HG03060 (cell line): ENCODE measurements at regions not wholly inside any gene's neighbourhood (a gene's known extent, or its start where the extent isn't known, plus 50 kb on each side); places are given as distances from the start of the nearest gene placed in this dataset.

Experiments used
- ATAC-seq: cut with Tn5 transposase; IDR thresholded peaks from one replicate; pipeline ENCODE4 v1.9.1; 2021; ENCODE audit warnings: low read depth, moderate number of reproducible peaks; ENCODE audit not compliant: unreplicated experiment

DNA sequence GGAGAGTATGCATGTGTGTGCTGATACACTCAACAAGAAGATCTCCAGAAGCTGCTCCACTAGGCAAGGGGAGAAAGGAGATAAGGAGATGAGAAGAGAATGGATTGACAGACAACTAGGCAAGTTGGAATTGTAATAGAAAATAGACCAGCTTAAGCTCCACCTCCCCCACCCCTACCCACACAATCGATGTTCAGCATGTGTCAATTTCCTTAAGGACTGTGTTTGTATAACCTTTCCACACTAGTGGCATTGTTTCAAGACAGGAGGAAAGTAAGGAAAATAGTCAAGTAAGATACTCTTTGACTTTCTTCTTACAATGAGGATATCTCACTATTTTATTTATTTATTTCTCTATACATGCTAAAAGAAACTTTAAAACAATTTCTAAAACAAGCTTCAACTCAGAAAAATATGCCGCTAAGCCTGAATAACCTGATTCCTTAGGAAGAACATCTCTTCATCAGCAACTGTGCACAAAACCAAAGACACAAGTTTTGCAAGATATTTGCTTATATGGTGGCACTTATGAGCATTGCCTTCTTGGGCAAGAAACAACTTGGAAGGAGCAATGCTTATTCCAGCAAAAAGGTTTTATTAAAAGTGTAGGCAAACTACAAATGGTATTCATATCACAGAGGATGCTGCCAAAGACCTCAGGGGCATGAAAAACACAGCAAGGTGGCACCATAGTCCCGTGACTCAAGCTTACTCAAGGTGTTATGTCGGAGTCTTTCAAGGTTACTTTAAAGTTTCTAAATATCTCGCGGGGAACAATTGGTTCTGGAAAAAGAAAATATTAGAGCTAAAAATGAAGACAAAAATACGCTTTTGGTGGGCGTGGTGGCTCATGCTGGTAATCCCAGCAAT is 249.1 kb downstream of the COL12A1 start:
- no peak for ATAC-seq

DNA sequence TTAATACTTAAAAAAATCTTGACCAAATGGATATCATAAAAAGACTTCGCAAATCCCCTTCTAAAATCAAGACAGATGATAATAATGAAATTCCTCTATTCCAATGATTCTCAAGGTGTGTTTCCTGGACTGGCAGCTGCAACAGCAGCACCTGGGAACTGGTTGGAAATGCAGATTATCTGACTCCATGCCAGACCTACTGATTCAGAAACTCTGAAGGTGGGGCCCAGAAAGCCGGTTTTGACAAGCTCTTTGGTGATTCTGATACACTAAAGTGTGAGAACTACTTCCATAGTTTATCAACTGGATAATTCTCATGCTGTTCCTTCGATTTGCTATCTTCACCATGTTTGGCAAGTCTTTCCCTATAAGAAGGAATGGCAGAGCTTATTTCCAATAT is 252.1 kb downstream of the COL12A1 start:
- no peak for ATAC-seq

DNA sequence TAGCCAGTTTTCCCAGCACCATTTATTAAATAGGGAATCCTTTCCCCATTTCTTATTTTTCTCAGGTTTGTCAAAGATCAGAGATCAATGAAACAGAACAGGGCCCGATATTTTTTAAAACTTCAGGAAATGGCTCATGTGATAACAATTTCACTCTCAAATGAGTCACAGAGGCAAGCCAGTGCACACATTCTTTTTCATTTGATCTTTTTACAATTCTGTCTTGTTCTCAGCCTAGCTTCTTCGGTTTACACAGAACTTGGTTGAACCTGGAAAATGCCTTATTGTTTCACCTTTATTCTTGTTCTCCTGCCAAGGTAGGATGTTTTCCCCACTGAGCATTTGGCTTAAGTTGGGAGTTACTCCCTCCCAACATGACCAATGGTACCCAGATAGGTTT is 258.9 kb downstream of the COL12A1 start:
- ATAC-seq = no peak

DNA sequence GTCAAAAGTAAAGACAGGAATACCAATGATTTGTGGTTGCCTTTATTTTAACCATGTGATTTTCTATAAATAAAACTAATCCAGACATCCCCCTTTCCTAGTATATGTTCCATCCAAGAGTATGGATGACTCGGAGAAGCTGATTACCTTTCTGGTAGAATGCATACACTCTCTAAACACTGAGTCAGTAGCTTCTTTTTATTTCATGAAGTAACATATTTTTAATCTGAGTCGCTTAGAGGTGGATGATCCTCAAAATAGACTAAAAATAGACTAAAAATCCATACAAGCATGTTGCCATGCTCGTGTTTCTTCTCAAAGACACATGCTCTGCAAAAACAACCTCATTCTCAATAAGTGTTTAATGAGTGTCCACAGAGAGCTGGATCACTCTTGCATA is 263.7 kb downstream of the COL12A1 start:
- no peak for ATAC-seq

DNA sequence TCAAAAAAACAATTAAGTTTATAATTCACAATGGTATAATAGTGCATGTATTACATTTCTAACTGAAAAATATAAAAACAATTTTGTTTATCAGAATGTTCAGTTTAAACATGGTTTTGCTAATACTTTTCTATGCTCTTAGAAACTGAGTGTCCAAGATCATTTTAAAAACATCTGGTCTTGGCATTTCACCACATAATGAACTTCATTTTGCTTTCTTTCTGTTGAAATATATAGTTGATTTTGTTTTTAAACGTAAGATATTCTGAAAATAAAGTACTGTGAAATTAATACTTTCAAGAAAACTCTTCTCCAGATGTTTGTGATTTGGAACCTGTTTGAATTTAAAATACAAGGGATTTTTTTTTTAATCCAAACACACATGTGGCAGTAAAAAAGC is 264.4 kb downstream of the COL12A1 start:
- ATAC-seq = no peak

DNA sequence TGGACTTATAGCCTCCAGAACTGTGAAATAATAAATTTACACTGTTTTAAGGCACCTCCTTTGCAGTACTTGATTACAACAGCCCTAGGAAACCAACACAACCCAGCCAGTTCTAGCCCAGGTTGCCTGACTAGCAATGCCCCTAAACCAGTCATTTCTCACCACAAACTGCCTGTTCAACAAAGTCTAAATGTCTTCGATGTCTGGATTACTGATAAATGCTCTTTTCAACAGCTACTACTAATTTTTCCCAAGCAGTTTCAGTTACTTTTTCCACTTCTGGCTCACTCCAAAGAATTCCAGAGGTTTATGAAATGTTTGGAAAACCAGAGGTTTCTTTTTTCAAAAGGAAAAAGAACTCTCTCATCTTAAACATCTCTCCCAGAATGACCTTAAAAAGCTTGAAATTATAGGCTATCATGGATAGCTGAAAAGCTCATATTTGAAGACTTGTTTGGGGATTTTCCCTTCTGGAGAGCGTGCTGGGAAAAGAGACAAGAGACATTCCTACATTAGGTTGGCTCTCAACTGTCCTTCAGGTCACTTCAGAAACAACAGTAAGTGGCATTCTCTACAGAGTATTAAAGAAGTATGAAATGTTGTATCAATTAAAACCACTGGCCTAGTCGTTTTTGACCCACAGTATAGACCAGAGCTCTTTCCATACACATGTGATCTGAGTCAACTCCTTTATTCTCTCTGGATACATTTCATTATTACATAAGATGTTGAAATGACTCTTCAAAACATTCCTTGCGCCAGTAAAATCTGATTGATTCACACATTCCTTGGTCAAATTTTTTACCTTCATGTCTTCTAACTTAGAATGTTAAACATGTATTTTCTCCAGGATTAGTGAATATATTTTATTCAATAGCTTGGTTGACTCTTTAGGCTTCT is 265.9 kb downstream of the COL12A1 start:
- ATAC-seq = no peak

DNA sequence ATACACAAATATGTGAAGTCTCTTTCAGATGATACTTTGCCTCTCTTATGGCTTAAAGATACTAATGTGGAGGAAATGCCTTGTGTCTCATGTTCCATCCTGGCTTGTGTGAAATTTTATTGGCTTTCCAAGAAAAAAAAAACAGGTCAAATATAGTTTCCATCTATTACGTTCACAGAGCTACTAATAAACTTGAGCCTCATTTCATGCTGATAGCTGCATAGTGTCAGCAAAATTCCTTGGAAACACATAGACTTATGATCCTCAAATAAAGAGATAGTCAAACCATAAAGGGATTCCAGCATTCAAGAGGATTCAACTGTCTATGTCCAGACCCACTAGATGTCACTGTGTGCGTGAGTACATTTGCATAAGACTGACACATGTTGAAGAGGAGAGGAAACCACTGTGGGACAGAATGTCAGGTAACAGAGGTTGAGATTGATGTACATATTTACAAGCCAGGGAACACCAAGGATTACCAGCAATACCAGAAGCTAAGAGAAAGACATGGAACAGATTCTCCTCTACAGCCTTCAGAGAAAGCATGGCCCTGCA is 266.6 kb downstream of the COL12A1 start:
- no peak for ATAC-seq

DNA sequence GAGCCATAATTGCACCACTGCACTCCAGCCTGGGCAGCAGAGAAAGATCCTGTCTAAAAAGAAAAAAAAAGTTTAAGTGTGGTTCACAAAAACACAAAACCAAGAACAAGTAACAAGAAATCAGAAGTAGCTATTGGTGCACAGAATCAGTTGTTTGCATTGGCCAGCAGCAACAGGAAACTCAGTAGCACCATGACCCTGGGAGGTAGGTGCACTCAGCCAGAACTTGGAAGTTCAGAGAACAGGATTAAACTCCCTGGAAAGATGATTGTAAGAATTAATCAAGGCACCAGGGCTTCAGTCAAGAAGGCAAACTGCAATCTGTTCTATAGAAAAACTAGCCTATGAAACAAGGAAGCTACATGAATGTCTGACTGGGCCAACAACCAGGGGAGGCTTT is 267.9 kb downstream of the COL12A1 start:
- no peak for ATAC-seq

DNA sequence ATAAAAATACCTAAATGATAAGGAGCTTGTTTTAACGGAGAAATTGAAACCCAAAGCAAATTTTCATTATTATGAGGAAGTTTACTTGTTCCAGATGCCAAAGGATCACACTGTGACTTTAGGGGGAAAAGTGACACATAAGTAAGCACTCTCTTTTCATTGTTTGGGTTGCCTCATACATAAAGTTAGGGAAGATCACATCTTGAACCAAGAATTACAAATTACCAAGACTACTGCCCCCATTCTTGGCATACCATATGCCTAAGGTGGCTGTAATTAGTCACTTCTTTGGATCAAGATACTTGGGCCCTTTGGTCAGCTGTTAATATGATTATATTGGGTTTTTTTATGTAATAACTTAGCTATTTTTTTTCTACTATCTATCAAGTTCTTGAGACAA is 269.0 kb downstream of the COL12A1 start:
- no peak for ATAC-seq

DNA sequence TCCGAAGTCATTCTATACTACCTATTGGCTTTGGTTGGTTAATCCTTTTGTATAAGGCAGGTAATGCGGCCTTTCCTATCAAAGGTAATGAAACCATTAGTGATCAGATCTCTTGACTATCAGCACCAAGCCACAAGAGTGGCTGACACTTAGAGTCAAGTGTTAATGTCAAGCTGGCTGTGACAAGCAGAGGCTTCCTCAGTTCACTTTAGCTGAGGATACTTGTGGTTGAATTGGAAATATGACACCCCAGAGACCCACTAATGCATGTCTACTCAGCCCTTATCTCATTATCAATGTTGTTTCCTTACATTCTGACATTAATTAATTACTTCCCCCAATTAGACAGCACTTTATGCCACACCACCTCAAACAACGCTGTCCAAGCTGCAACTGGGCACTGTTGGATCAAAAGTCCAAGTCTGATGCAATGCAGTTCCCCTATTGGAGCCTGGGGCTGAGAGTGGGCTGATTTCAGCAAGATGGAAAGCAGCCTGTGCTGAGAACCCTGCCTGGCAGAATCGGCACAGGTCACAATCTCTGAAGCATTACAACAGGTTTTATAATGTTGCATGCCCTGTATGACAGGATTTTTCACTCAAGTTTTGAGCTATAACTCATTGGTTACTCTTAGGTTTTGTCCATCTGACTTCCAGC is 273.5 kb downstream of the COL12A1 start:
- ATAC-seq = no peak

DNA sequence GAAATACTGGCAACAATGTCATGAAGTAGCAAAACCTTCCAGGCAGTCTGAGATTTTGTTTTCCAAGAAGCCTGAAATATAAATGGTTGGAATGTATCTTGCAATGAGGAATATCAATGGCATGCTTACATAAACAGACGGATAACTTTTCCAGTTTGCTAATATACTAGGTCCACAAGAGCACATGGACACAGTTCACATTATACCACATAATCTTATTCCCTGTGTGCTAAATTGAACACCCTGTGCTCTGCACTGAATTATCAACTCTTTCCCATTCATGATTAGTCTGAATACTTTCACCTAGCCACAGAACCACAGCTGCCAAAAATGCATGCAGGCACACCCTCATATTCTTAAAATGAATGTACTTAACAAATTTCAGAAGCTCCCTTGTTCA is 274.3 kb downstream of the COL12A1 start:
- ATAC-seq = no peak

DNA sequence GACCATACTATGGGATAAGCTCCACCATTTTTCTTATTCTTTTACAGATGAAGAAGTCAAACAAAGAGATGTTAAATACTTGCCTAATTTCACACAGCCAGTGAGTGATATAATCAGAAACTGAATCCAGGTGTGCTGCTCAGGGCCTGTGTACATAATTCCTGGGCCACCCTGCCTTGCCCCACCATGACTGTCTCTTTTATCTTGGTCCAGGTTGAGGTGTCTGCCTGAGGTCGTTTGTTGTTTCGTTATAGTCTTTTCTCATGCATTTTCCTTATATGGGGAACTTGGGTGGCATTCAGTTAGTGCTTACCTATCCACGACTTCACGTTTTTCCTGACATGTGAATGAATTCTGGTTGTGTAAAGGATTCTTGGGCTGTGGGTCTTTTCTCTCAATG is 277.6 kb downstream of the COL12A1 start:
- no peak for ATAC-seq

DNA sequence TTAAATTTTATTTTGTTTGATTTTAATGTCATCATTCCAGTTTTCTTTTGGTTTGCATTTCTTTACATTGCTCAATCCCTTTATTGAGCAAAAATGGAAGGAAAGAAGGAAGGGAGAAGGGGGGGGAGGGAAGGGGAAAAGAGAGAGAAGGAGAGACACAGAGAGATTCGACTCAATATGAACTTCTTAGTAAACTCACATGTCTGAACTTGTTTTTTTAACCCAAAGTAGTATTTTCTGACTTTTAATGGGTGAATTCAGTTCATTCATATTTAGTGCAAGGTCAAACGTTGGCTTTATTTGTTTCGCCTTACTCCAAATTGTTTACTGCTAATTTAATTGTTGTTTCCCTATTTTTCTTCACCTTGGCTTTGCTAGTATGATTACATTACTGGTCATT is 278.6 kb downstream of the COL12A1 start:
- no peak for ATAC-seq

DNA sequence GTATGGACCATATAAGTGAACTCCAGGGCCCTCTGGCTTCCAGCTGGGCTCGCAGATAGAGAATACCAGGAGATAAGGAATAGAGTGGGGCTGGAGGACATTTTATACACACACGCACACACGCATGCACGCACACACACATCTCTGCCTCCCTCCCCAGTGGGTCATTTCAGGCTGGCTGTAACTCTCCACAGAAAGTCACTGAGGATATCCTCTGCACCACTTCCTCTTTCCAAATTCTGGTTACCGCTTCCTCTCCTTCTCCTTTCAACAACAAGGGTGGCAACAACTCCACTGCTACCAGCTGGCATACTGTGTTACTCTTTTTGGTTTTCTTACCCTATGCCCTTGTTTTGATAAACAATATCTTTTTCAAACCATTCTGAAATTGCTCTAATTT is 280.2 kb downstream of the COL12A1 start:
- ATAC-seq = peak; percentile 37

DNA sequence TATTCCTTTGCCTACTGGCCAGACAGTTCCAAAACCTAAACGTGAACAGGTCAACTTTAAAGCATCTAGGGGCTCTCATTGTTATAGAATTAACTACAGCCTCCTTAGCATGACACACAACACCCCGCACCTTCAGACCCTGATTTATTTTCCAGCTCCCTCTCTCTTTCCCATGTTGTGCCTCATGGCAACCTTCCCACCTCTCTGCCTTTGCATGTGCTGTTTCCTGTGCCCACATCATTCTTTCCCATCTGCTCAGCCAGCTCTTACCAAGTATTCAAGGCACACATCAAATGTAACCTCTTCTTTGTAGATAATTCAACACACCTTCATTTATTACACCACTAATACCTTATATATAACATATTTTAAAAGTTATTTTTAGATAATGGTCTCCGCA is 291.0 kb downstream of the COL12A1 start:
- ATAC-seq = no peak

DNA sequence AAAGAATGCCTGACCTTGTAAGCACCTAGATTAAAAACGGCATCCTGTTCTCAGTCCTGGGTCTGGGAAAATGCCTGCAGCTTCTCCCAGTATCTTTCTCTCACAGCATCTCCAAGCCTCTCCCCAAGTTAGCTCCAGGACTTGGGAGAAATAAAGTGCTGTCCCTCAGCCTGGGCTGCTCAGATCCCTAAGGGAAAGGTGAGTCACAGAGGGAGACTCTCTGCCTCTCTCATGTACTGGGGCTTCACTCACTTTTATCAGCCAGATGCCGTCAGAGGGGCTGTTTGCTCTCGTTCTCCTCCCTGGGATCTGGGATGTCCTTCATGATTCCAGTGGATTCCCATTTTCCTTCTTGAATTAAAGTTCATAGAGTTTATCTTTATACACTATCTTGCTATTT is 293.6 kb downstream of the COL12A1 start:
- ATAC-seq = no peak

DNA sequence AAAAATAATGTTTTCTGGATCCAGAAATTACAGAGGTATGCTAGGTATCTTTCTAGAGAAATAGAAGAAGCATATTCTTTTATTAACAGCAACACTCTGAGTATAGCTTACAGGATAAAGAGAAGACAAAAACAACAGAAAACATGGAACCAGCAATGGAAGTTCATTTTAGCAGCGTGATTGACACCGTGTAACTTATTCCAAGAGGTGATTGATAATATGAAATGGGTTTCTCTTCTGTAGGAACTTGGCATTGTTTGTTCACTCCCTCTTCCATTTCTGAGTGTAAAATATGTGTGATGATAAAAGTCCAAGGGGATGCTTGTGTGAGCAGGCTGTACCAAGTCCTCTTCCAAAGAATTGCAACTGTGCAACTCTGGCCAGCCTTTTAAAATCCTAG is 303.0 kb downstream of the COL12A1 start:
- ATAC-seq = no peak

DNA sequence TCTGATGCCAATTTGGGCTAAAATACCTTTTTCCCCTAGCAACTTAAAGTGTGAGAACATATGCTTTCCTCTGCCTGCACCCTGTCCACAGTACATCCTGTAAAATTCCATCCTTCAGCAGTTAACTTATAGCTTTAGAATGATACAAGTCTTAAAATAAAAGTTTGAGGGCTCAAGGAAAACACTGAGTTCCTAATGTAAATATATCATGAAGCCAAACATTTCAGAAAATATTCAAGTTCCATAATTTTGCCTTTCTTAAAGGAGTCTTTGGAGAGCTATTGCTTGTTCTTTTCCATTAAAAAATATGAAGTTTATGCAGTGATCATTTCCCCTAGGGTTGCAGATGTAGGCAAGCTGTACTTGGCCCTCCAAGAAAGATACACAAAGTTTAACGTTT is 303.8 kb downstream of the COL12A1 start:
- no peak for ATAC-seq

DNA sequence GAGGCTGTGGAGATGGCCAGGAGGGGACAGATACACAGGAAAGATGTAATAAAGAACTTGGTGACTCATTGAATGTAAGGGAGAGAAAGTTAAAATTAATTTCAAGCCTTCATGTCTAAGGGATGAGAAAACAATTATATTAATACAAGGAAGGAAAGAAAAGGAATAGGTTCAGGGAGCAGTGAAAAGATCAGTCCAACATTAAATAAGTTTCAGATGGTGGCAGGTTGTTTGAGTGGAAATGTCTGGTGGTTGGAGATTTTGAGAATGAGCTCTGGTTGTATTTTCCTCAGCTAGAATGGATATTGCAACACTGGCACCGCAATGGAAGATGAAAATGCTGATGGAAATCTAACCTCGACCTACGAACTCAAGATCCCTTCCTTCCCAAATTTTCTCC is 304.3 kb downstream of the COL12A1 start:
- ATAC-seq = no peak

DNA sequence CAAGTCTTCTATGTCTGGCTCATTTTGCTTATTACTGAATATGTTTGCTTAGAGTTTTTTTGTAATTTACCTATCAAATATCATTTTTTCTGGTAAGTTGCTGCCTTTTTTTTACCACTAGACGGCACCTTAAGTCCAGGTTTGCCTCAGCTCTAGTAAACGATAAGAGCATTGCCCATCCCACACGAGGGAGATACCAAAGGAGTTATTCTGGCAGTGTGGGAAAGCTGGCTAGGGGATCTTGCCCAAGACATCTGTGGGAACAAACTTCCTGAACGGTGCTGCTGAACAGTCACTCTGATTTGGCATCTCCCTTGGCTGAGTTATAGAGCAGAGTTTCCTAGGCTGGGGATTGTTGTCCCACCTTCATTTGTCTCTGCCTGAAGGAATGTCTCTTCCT is 306.4 kb downstream of the COL12A1 start:
- ATAC-seq = no peak

DNA sequence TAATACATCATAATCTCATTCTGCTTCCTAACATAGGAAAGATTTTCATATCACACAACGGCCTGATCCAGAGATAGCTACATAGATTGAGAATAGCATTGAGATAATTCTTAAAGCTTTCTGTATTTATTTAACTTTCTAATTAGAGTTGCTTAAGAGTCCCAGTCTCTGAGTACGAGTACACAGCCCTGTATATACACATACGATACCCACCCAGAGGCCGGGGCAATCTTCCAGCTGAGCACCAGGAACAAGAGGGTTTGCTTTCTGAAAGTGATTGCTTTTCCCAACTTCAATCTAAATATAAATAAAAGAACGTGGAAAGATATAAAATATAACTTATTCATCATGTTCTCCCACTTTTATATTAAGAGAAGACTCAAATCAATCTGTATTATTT is 313.8 kb downstream of the COL12A1 start:
- ATAC-seq = no peak
